Ovary (tissue), 7 donors: ENCODE measurements at regions not wholly inside any gene's neighbourhood (a gene's known extent, or its start where the extent isn't known, plus 50 kb on each side); places are given as distances from the start of the nearest gene placed in this dataset.

Experiments
- DNase-seq, 5 donors: peaks; one replicate each; pipeline ENCODE4 v3.0.0-alpha.2; 2019 to 2020
- H3K27ac ChIP-seq, 2 donors: fragments of 200-600 bp; one replicate each; pipeline versions ENCODE4 v1.5.1 to v1.8.0; 2019 to 2022
- H3K27me3 ChIP-seq: fragments of 200-600 bp; one replicate; pipeline ENCODE4 v1.8.0; 2022
- H3K36me3 ChIP-seq: fragments of 200-600 bp; sonication (generic); one replicate; pipeline ENCODE4 v1.5.1; 2019
- H3K4me1 ChIP-seq: one replicate; pipeline ENCODE4 v1.8.1; 2013; ENCODE audit warnings: mild to moderate bottlenecking, moderate library complexity; ENCODE audit not compliant: insufficient read depth
- H3K4me3 ChIP-seq: fragments of 200-600 bp; sonication (generic); one replicate; pipeline ENCODE4 v1.5.1; 2017
- H3K9me3 ChIP-seq, 2 donors: fragments of 200-600 bp in 1 of 2; sonication (generic) in 1 of 2; one replicate each; pipeline versions ENCODE4 v1.5.1 to v1.8.1; 2013 to 2019; ENCODE audit warnings: mild to moderate bottlenecking in 1 of 2, moderate library complexity in 1 of 2
- CTCF ChIP-seq, 3 donors: fragments of 450-650 bp in 2 of 3; fragments of 200-600 bp in 1 of 3; IDR thresholded peaks; one replicate each; pipeline versions ENCODE4 v1.5.1 to v1.8.0; 2016 to 2022; ENCODE audit warnings: antibody characterized with exemption in 3 of 3, mild to moderate bottlenecking in 1 of 3
- EP300 ChIP-seq: sonication (generic); formaldehyde crosslinking; IDR thresholded peaks from one replicate; pipeline ENCODE4 v1.6.1; 2017; ENCODE audit warnings: antibody characterized with exemption
- POLR2A ChIP-seq: fragments of 450-650 bp; IDR thresholded peaks from one replicate; pipeline ENCODE4 v1.6.1; 2017; ENCODE audit warnings: antibody characterized with exemption, mild to moderate bottlenecking, moderate library complexity
- WGBS, 3 donors: extraction: QIAGEN DNeasy Blood & Tissue Kit in 1 of 3; methylation state at CpG; one replicate each; pipeline versions ENCODE4 v1.1.5 to v1.1.7; 2013 to 2017; 5-methylcytosine and 5-hydroxymethylcytosine counted together
- intact Hi-C, 4 donors: fragments of 100-400 bp; cut with DNase I; formaldehyde crosslinking; loops; one replicate each; pipeline versions ENCODE4 v1.11.0 to v1.15.1; 2022 to 2023
- donor health status: DM: no; HTN: no; CAD: no; lungs with moderate emphysema.
- donor health status: DM: no; HTN: no; CAD: no.
- donor health status: Bipolar disorder and iron deficiency.
- donor health status: DM: no; HTN: no; CAD: no.
- donor health status: DM: yes; HTN: yes; CAD: no.

- no peak overlapping the region for H3K4me3 ChIP-seq
- no peaks in the 10 kb centered on the region for H3K36me3 ChIP-seq
- no peaks in the 10 kb centered on the region for H3K9me3 ChIP-seq
- TF ChIP-seq POLR2A: no peak
- TF ChIP-seq EP300: no peak
- TF ChIP-seq CTCF (IDR thresholded peaks at IDR 0.05): no peak
- 88 to 90% (median 89%) methylated on average over 13 of the region's 13 CpGs for WGBS, 3 donors
- H3K27me3 ChIP-seq: no peaks in the 10 kb centered on the region
- no peaks in the 10 kb centered on the region for H3K4me1 ChIP-seq
- no peak overlapping the region for H3K27ac ChIP-seq
- DNase-seq: no peak
- intact Hi-C loops: no loop called here
These were observed 181.4 kb downstream of the GAS1 start for GRCh38 chr9:86765746-86766430.

GRCh38 chr9:86764671-86765343 is 182.5 kb downstream of the GAS1 start:
- Histone ChIP-seq H3K9me3 (no peaks in the 10 kb centered on the region), H3K4me1 (no peaks in the 10 kb centered on the region), H3K36me3 (no peaks in the 10 kb centered on the region), H3K4me3 (no peak overlapping the region), H3K27me3 (no peaks in the 10 kb centered on the region), H3K27ac (no peak overlapping the region)
- TF ChIP-seq CTCF (IDR thresholded peaks at IDR 0.05): no peak
- TF ChIP-seq EP300: no peak
- TF ChIP-seq POLR2A: no peak
- WGBS, 3 donors: 94 to 96% (median 95%) methylated on average over 13 of the region's 13 CpGs
- no peak for DNase-seq
- intact Hi-C loops: no loop called here

- H3K4me1 ChIP-seq: no peaks in the 10 kb centered on the region
- no peak overlapping the region for H3K27ac ChIP-seq
- H3K27me3 ChIP-seq: no peaks in the 10 kb centered on the region
- no peak for TF ChIP-seq EP300
- TF ChIP-seq POLR2A: no peak
- no peak for TF ChIP-seq CTCF (IDR thresholded peaks at IDR 0.05)
- intact Hi-C loops: no loop called here
- DNase-seq: no peak
- no peaks in the 10 kb centered on the region for H3K9me3 ChIP-seq
- H3K36me3 ChIP-seq: no peaks in the 10 kb centered on the region
- 93 to 95% (median 93%) methylated on average over 11 of the region's 11 CpGs for WGBS, 3 donors
- no peak overlapping the region for H3K4me3 ChIP-seq
These were observed 183.1 kb downstream of the GAS1 start for GRCh38 chr9:86764221-86764624.

GRCh38 chr9:86763791-86764190 is 183.5 kb downstream of the GAS1 start:
- Histone ChIP-seq H3K36me3 (no peaks in the 10 kb centered on the region), H3K4me1 (no peaks in the 10 kb centered on the region), H3K27ac (no peak overlapping the region), H3K27me3 (no peaks in the 10 kb centered on the region), H3K9me3 (no peaks in the 10 kb centered on the region), H3K4me3 (no peak overlapping the region)
- DNase-seq: no peak
- WGBS, 3 donors: 94 to 95% (median 95%) methylated on average over 2 of the region's 2 CpGs
- TF ChIP-seq CTCF (IDR thresholded peaks at IDR 0.05) (no peak), POLR2A (no peak), EP300 (no peak)
- intact Hi-C loops: no loop called here
